Lower lobe of right lung (tissue), 2 donors: ENCODE measurements at regions not wholly inside any gene's neighbourhood (a gene's known extent, or its start where the extent isn't known, plus 50 kb on each side); places are given as distances from the start of the nearest gene placed in this dataset.
A peak's percentile ranks its signal among the peaks of the same experiment; 100 is the strongest.

Experiments
- ATAC-seq, 2 donors: fragments of 200-7000 bp; cut with Tn5 transposase; one replicate each; pipeline ENCODE4 v1.9.1; 2020 to 2022; ENCODE audit warnings: mild to moderate bottlenecking in 2 of 2, moderate library complexity in 2 of 2
- DNase-seq: peaks from one replicate; pipeline ENCODE4 v3.0.0-alpha.2; 2020
- H3K27ac ChIP-seq: fragments of 200-600 bp; one replicate; pipeline ENCODE4 v1.8.0; 2022
- H3K27me3 ChIP-seq: fragments of 200-600 bp; one replicate; pipeline ENCODE4 v1.8.0; 2022; ENCODE audit warnings: low read depth
- H3K36me3 ChIP-seq: fragments of 200-600 bp; one replicate; pipeline ENCODE4 v1.8.0; 2022; ENCODE audit warnings: mild to moderate bottlenecking
- H3K4me1 ChIP-seq: fragments of 200-600 bp; one replicate; pipeline ENCODE4 v1.8.0; 2022
- H3K4me3 ChIP-seq: fragments of 200-600 bp; one replicate; pipeline ENCODE4 v1.8.0; 2022; ENCODE audit warnings: mild to moderate bottlenecking
- H3K9me3 ChIP-seq: fragments of 200-600 bp; one replicate; pipeline ENCODE4 v1.8.0; 2022
- intact Hi-C: fragments of 100-400 bp; cut with DNase I; formaldehyde crosslinking; loops from one replicate; pipeline ENCODE4 v1.11.0; 2022
- TF ChIP-seq, protein P1 (sequence below): fragments of 200-600 bp; IDR thresholded peaks from one replicate; pipeline ENCODE4 v1.8.0; 2022; ENCODE audit warnings: antibody characterized with exemption, mild to moderate bottlenecking
- donor health status: DM: no; HTN: yes; CAD: no; lungs with severe emphysema.

DNA sequence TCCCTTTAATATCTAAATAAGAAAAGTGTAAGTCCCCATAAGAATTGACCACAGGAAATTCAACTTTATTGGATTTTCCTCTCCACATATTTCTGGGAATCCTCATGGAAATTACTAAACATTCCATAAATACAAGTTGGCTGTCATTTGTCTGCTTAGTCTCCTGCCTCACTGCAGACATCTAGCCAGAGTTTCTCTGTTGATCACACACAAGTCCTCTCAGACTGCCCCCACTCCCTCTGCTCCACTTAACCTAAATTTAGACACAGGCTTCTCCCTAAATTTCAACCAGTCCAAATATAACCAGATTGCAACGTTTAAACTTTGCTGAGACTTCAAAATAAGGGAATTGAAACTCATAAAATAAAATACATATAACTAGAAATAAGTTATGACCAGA is 982.1 kb downstream of the DTWD2 start:
- H3K9me3 ChIP-seq, result no peaks in the 10 kb centered on the region
- H3K27ac ChIP-seq, result no peak overlapping the region
- no peak for DNase-seq
- TF ChIP-seq, protein P1, sequence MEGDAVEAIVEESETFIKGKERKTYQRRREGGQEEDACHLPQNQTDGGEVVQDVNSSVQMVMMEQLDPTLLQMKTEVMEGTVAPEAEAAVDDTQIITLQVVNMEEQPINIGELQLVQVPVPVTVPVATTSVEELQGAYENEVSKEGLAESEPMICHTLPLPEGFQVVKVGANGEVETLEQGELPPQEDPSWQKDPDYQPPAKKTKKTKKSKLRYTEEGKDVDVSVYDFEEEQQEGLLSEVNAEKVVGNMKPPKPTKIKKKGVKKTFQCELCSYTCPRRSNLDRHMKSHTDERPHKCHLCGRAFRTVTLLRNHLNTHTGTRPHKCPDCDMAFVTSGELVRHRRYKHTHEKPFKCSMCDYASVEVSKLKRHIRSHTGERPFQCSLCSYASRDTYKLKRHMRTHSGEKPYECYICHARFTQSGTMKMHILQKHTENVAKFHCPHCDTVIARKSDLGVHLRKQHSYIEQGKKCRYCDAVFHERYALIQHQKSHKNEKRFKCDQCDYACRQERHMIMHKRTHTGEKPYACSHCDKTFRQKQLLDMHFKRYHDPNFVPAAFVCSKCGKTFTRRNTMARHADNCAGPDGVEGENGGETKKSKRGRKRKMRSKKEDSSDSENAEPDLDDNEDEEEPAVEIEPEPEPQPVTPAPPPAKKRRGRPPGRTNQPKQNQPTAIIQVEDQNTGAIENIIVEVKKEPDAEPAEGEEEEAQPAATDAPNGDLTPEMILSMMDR, result no peak
- H3K4me1 ChIP-seq, result no peaks in the 10 kb centered on the region
- H3K27me3 ChIP-seq, result no peaks in the 10 kb centered on the region
- intact Hi-C loops, result no loop called here
- no peak for ATAC-seq
- no peak overlapping the region for H3K4me3 ChIP-seq
- H3K36me3 ChIP-seq, result no peaks in the 10 kb centered on the region

DNA sequence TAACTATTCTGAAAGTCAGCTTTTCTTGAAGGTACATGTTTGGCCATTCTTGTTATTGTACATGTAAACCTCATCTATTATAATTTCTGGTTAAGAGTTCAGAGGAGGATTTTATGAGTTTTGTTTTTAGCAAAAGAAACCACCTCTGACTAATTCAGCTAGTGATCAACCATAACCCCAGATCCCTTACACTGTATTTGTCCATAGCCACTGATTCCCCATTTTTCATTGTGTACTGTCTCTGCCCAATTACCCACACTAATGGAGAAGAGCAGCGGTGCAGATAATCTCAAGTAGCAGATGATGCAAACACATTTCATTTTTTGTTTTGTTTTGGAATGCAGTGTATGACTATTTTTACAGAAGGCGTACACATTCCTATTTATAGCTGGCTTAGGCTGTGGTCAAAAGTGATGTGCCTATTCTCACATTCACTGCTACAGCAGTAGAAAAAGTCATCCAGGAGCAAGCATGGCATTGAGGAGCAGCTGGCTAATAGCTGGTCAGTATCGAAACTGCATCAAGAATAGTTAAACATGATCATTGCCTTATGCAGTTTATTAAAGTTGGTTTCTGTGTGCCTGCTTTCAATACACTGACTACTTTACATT is 988.3 kb downstream of the DTWD2 start:
- Histone ChIP-seq H3K9me3 (no peaks in the 10 kb centered on the region), H3K36me3 (no peaks in the 10 kb centered on the region), H3K4me3 (no peak overlapping the region), H3K27me3 (no peaks in the 10 kb centered on the region), H3K27ac (no peak overlapping the region), H3K4me1 (no peaks in the 10 kb centered on the region)
- TF ChIP-seq, protein P1, result no peak
- ATAC-seq (no peak), DNase-seq (no peak)
- intact Hi-C loops, result no loop called here

DNA sequence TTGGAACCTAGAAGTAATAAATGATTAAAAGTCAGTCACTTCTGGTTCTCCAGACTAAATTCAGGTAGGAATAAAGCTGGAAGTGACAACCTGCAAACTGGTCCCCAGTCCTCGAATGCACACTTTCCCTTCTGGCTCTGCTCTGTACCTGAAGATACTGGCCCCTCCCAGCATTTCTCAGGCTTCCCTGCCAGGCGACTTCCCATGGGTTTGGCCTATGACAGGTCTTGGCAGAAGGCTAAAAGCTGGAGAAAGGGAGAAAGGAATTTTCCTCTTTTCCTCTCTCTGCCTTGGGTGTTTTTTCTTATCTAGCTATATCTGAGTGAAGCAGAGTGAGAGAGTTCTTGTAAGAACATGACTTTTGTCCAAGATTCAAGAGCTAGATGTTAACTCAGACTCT is 1005.7 kb downstream of the DTWD2 start:
- Histone ChIP-seq H3K27me3 (no peaks in the 10 kb centered on the region), H3K4me1 (no peaks in the 10 kb centered on the region), H3K9me3 (no peaks in the 10 kb centered on the region), H3K4me3 (no peak overlapping the region), H3K27ac (no peak overlapping the region), H3K36me3 (no peaks in the 10 kb centered on the region)
- ATAC-seq (peak in 1 of 2 donors; percentile 35), DNase-seq (no peak)
- TF ChIP-seq, protein P1, result no peak
- intact Hi-C loops, result no loop called here

DNA sequence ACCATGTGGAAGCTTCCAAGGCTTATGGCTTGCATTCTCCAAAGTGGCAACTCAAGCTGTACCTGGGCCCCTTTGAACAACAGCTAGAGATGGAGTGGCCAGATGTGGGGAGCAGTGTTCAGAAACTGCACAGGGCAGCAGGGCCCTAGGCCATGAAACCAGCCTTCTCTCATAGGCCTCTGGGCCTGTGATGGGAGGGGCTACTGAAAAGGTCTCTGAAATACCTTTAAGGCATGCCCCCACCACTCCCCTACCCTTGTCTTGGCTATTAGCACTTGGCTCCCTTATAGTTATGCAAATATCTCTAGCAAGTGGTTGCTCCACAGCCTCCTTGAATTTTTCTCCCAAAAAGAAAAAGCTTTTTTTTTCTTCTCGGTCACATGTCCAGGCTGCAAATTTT is 1014.6 kb downstream of the DTWD2 start:
- intact Hi-C loops, result no loop called here
- no peaks in the 10 kb centered on the region for H3K27me3 ChIP-seq
- H3K27ac ChIP-seq, result no peak overlapping the region
- no peak for DNase-seq
- H3K36me3 ChIP-seq, result no peaks in the 10 kb centered on the region
- H3K4me3 ChIP-seq, result no peak overlapping the region
- H3K9me3 ChIP-seq, result no peaks in the 10 kb centered on the region
- no peak for ATAC-seq
- H3K4me1 ChIP-seq, result no peaks in the 10 kb centered on the region
- TF ChIP-seq, protein P1, result no peak

DNA sequence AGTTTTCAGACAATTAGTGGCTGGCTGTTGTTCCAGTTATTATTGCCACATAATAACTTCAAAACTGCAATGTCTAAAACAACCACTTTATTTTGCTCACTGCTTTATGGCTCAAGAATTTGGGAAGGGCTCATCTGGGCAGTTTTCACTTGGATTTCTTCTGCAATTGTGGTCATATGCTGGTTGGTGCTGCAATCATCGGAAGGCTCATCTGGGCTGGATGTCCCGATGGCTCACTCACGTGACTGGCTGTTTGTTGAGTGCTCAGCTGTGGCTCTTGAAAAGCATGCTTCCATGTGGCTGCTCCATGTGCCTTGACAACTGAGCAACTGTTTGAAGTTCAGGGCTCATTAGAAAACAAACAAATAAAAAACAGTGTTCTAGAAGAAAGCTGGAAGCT is 1032.5 kb downstream of the DTWD2 start:
- no peak for ATAC-seq
- intact Hi-C loops, result no loop called here

More for the DNA sequence above, 1032.5 kb downstream of the DTWD2 start:
- H3K4me1 ChIP-seq, result no peaks in the 10 kb centered on the region
- no peaks in the 10 kb centered on the region for H3K9me3 ChIP-seq
- TF ChIP-seq, protein P1, result no peak
- no peaks in the 10 kb centered on the region for H3K27me3 ChIP-seq
- H3K36me3 ChIP-seq, result no peaks in the 10 kb centered on the region
- no peak overlapping the region for H3K27ac ChIP-seq
- no peak for DNase-seq
- no peak overlapping the region for H3K4me3 ChIP-seq
